ENCODE measurements at regions not wholly inside any gene's neighbourhood (a gene's known extent, or its start where the extent isn't known, plus 50 kb on each side); places are given as distances from the start of the nearest gene placed in this dataset.
"Not testable (repeated sequence)": the region's sequence is repeated elsewhere in the genome, so short reads cannot be mapped to it uniquely, and the experiment has no call there.

GRCh38 chr3:99586701-99587100 lies 51.7 kb upstream of the COL8A1 start:
- no peak for DNase-seq

GRCh38 chr3:99579965-99580364 lies 58.4 kb upstream of the COL8A1 start:
- no peak for DNase-seq

- no peak for DNase-seq
Measured at GRCh38 chr3:99579246-99579645, 59.1 kb upstream of the COL8A1 start.

- no peak for DNase-seq
Measured at GRCh38 chr3:99578339-99578970, 59.9 kb upstream of the COL8A1 start.

GRCh38 chr3:99576904-99577559 lies 61.4 kb upstream of the COL8A1 start:
- no peak for DNase-seq

GRCh38 chr3:99575683-99576082 lies 62.7 kb upstream of the COL8A1 start:
- DNase-seq = no peak

GRCh38 chr3:99570061-99570460 lies 68.3 kb upstream of the COL8A1 start:
- DNase-seq = no peak

GRCh38 chr3:99568663-99569335 lies 69.6 kb upstream of the COL8A1 start:
- no peak for DNase-seq

GRCh38 chr3:99565331-99565730 lies 73.1 kb upstream of the COL8A1 start:
- no peak for DNase-seq

GRCh38 chr3:99562990-99563607 lies 75.3 kb upstream of the COL8A1 start:
- DNase-seq = no peak

GRCh38 chr3:99562138-99562537 lies 76.3 kb upstream of the COL8A1 start:
- no peak for DNase-seq

- DNase-seq = no peak
Measured at GRCh38 chr3:99561056-99561455, 77.3 kb upstream of the COL8A1 start.

GRCh38 chr3:99559196-99559595 lies 79.2 kb upstream of the COL8A1 start:
- DNase-seq = no peak

- DNase-seq = not testable (repeated sequence)
Measured at GRCh38 chr3:99555885-99556284, 82.5 kb upstream of the COL8A1 start.

- DNase-seq = no peak
Measured at GRCh38 chr3:99551520-99551919, 86.9 kb upstream of the COL8A1 start.

- DNase-seq = no peak
Measured at GRCh38 chr3:99549957-99550603, 88.3 kb upstream of the COL8A1 start.

- no peak for DNase-seq
Measured at GRCh38 chr3:99549220-99549619, 89.2 kb upstream of the COL8A1 start.

- DNase-seq = no peak
Measured at GRCh38 chr3:99548674-99549073, 89.7 kb upstream of the COL8A1 start.

GRCh38 chr3:99545941-99546580 lies 92.3 kb upstream of the COL8A1 start:
- DNase-seq = no peak

- no peak for DNase-seq
Measured at GRCh38 chr3:99544786-99545281, 93.6 kb upstream of the COL8A1 start.

- DNase-seq = no peak
Measured at GRCh38 chr3:99543796-99544195, 94.6 kb upstream of the COL8A1 start.

GRCh38 chr3:99542767-99543518 lies 95.5 kb upstream of the COL8A1 start:
- DNase-seq = no peak

Data from T1000 (cell line).